Tibial nerve (tissue), 4 donors: ENCODE measurements at regions not wholly inside any gene's neighbourhood (a gene's known extent, or its start where the extent isn't known, plus 50 kb on each side); places are given as distances from the start of the nearest gene placed in this dataset.

ENCODE experiments used
- EP300 ChIP-seq, 2 donors: sonication (generic); formaldehyde crosslinking; IDR thresholded peaks; one replicate each; pipeline ENCODE4 v1.6.1; 2017; ENCODE audit warnings: antibody characterized with exemption in 2 of 2, mild to moderate bottlenecking in 1 of 2
- POLR2A ChIP-seq, 2 donors: fragments of 450-650 bp; IDR thresholded peaks; one replicate each; pipeline ENCODE4 v1.6.1; 2017; ENCODE audit warnings: antibody characterized with exemption in 2 of 2, mild to moderate bottlenecking in 2 of 2, moderate library complexity in 2 of 2
- TF ChIP-seq, protein P1 (sequence below), 5 experiments: fragments of 200-600 bp in 3 of 5; fragments of 450-650 bp in 2 of 5; sonication (generic) in 3 of 5; IDR thresholded peaks; one replicate each; pipeline ENCODE4 v1.5.1; 2016 to 2019; ENCODE audit warnings: antibody characterized with exemption in 5 of 5, mild to moderate bottlenecking in 3 of 5, moderate library complexity in 2 of 5

GRCh38 chr2:22838461-22838860 is 546.5 kb upstream of the KLHL29 start:
- TF ChIP-seq, protein P1, sequence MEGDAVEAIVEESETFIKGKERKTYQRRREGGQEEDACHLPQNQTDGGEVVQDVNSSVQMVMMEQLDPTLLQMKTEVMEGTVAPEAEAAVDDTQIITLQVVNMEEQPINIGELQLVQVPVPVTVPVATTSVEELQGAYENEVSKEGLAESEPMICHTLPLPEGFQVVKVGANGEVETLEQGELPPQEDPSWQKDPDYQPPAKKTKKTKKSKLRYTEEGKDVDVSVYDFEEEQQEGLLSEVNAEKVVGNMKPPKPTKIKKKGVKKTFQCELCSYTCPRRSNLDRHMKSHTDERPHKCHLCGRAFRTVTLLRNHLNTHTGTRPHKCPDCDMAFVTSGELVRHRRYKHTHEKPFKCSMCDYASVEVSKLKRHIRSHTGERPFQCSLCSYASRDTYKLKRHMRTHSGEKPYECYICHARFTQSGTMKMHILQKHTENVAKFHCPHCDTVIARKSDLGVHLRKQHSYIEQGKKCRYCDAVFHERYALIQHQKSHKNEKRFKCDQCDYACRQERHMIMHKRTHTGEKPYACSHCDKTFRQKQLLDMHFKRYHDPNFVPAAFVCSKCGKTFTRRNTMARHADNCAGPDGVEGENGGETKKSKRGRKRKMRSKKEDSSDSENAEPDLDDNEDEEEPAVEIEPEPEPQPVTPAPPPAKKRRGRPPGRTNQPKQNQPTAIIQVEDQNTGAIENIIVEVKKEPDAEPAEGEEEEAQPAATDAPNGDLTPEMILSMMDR (IDR thresholded peaks at IDR 0.05): no peak
- TF ChIP-seq EP300 (IDR thresholded peaks at IDR 0.05) (no peak), POLR2A (IDR thresholded peaks at IDR 0.05) (no peak)
